ENCODE measurements at regions not wholly inside any gene's neighbourhood (a gene's known extent, or its start where the extent isn't known, plus 50 kb on each side); places are given as distances from the start of the nearest gene placed in this dataset.

DNA sequence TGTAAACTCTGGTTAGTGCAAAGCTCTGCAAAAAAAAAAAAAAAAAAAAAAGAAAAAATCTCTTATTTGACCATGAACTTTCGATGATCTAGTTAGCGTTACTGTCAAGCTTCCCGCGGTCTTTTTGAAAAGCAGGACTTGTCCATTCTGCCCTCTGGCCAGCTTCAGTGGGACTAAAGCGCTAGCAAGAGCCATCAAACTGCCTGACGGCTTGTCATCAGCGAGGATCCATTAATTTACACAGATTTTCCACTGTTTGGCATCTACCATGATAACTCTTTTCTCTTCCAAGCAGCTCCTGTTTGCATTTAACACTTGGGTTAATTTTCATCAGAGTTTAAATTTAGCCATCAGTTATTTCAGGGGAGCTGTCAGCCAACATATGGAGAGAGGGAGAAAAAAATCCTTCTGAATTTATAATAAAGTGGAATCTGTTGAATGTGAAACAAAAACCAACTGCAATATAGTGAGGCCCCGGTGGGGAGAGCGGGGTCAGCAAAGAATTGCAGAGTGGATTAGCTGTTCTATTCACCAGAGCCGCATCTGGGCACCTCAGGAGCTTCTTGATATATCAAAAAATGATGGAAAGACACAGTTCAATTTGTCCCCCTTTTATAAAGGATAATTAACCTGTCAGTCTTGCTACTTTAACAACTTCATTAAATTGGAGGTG lies 298.2 kb downstream of the SPATA17 start (continued):
- TF ChIP-seq, protein P1, sequence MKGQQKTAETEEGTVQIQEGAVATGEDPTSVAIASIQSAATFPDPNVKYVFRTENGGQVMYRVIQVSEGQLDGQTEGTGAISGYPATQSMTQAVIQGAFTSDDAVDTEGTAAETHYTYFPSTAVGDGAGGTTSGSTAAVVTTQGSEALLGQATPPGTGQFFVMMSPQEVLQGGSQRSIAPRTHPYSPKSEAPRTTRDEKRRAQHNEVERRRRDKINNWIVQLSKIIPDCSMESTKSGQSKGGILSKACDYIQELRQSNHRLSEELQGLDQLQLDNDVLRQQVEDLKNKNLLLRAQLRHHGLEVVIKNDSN (IDR thresholded peaks at IDR 0.05; ENCODE audit: borderline replicate concordance, extremely low read length, insufficient read depth, low read depth, low read length) = no peak
- TF ChIP-seq WRNIP1 (IDR thresholded peaks at IDR 0.05; ENCODE audit: borderline replicate concordance, low read depth, low read length) (no peak), DPF2 (IDR thresholded peaks at IDR 0.05) (no peak), PAX5 (IDR thresholded peaks at IDR 0.05; ENCODE audit: borderline replicate concordance, low read depth, low read length) (no peak), LARP7 (IDR thresholded peaks at IDR 0.05) (no peak), TCF12 (IDR thresholded peaks at IDR 0.05; ENCODE audit: low read depth, low read length) (no peak), GATAD2B (conservative IDR thresholded peaks at IDR 0.05; ENCODE audit: low read depth) (no peak), CREB1 (IDR thresholded peaks at IDR 0.05; ENCODE audit: low read depth) (no peak), MTA2 (IDR thresholded peaks at IDR 0.05; ENCODE audit: low read depth) (no peak), CHD1 (IDR thresholded peaks at IDR 0.05; ENCODE audit: low read depth, low read length) (no peak), ZSCAN29 (IDR thresholded peaks at IDR 0.05) (no peak), ZNF274 (IDR thresholded peaks at IDR 0.05; ENCODE audit: insufficient read depth, insufficient read length) (no peak)

DNA sequence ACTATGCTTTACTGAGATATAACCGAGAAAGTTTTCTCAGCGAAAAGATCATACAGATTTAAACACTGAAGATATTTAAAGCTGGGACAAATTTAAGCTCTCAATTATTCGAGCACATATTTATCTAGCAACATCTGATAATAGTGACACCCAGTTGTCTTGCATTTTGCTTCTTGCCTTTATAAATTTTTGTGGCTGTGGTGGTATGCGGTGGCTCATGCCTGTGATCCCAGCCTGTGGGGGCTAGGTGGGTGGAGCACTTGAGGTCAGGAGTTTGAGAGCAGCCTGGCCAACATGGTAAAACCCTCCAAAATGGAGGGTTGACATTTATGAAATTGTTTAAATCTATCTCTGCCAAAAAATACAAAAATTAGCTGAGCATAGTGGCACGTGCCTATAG lies 312.2 kb downstream of the SPATA17 start:
- Histone ChIP-seq H3K4me3 (no peak overlapping the region), H4K20me1 (ENCODE audit: control insufficient read depth, insufficient read depth) (no peaks in the 10 kb centered on the region), H3K27me3 (replicated peaks in 1 of 2; ENCODE audit: control insufficient read depth in 2 of 2, insufficient read depth in 2 of 2, low read length in 1 of 2) (no peaks in the 10 kb centered on the region), H3K79me2 (ENCODE audit: control insufficient read depth, insufficient read depth, low read length) (no peaks in the 10 kb centered on the region), H2AFZ (ENCODE audit: control insufficient read depth, low read depth, low read length) (no peak overlapping the region), H3K36me3 (ENCODE audit: control insufficient read depth in 2 of 2, insufficient read depth in 2 of 2, low read length in 1 of 2) (no peaks in the 10 kb centered on the region), H3K27ac (ENCODE audit: control insufficient read depth, insufficient read depth) (no peak overlapping the region), H3K9ac (ENCODE audit: control insufficient read depth, insufficient read depth, low read length) (no peak overlapping the region), H3K4me2 (ENCODE audit: control insufficient read depth, insufficient read depth) (no peak overlapping the region), H3K4me1 (ENCODE audit: control insufficient read depth, insufficient read depth, low read length) (no peaks in the 10 kb centered on the region), H3K9me3 (replicated peaks; ENCODE audit: control insufficient read depth, insufficient read depth, low read length) (no peaks in the 10 kb centered on the region)
- FAIRE-seq (no peak), DNase-seq (ENCODE audit: low read depth, low spot score) (no peak), ATAC-seq (no peak)
- no peak for TF ChIP-seq IRF4 (IDR thresholded peaks at IDR 0.05; ENCODE audit: low read depth, low read length)
- no peak for TF ChIP-seq MEF2B (IDR thresholded peaks at IDR 0.05; ENCODE audit: partially characterized antibody, poor library complexity, severe bottlenecking)
- TF ChIP-seq, protein P2, sequence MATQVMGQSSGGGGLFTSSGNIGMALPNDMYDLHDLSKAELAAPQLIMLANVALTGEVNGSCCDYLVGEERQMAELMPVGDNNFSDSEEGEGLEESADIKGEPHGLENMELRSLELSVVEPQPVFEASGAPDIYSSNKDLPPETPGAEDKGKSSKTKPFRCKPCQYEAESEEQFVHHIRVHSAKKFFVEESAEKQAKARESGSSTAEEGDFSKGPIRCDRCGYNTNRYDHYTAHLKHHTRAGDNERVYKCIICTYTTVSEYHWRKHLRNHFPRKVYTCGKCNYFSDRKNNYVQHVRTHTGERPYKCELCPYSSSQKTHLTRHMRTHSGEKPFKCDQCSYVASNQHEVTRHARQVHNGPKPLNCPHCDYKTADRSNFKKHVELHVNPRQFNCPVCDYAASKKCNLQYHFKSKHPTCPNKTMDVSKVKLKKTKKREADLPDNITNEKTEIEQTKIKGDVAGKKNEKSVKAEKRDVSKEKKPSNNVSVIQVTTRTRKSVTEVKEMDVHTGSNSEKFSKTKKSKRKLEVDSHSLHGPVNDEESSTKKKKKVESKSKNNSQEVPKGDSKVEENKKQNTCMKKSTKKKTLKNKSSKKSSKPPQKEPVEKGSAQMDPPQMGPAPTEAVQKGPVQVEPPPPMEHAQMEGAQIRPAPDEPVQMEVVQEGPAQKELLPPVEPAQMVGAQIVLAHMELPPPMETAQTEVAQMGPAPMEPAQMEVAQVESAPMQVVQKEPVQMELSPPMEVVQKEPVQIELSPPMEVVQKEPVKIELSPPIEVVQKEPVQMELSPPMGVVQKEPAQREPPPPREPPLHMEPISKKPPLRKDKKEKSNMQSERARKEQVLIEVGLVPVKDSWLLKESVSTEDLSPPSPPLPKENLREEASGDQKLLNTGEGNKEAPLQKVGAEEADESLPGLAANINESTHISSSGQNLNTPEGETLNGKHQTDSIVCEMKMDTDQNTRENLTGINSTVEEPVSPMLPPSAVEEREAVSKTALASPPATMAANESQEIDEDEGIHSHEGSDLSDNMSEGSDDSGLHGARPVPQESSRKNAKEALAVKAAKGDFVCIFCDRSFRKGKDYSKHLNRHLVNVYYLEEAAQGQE (IDR thresholded peaks at IDR 0.05; ENCODE audit: low read depth, low read length) = no peak
- TF ChIP-seq, protein P1 (IDR thresholded peaks at IDR 0.05; ENCODE audit: borderline replicate concordance, extremely low read length, insufficient read depth, low read depth, low read length) = no peak
- no peak for TF ChIP-seq ZNF384 (IDR thresholded peaks at IDR 0.05; ENCODE audit: borderline replicate concordance, low read depth, low read length)
- no peak for TF ChIP-seq BCL11A (IDR thresholded peaks at IDR 0.05; ENCODE audit: low read depth, low read length)
- TF ChIP-seq HDAC6 (IDR thresholded peaks at IDR 0.05; ENCODE audit: unreplicated experiment) = no peak
- no peak for TF ChIP-seq BRCA1 (IDR thresholded peaks at IDR 0.05; ENCODE audit: low read depth, low read length)
- no peak for TF ChIP-seq ESRRA (IDR thresholded peaks at IDR 0.05; ENCODE audit: low read length)
- no peak for TF ChIP-seq SMAD5 (IDR thresholded peaks at IDR 0.05; ENCODE audit: low read depth)
- TF ChIP-seq MTA3 (IDR thresholded peaks at IDR 0.05; ENCODE audit: borderline replicate concordance, low read length) = no peak
- RAD21 ChIA-PET (ENCODE audit: unreplicated experiment) = no interaction called here
- WGBS (ENCODE audit: insufficient coverage, insufficient replicate concordance, low lambda C conversion rate, missing lambda C conversion rate) = 46% methylated on average over 5 of the region's 5 CpGs
- no TSS peak for BruUV-seq (replicated peaks)
- SMC1A ChIA-PET (ENCODE audit: uncharacterized antibody, unreplicated experiment) = no interaction called here
- intact Hi-C loops (cut with micrococcal nuclease; ENCODE audit: unreplicated experiment) = no loop called here
- in situ Hi-C loops (cut with MboI) = no loop called here
- CTCF ChIA-PET = no interaction called here
- POLR2A ChIA-PET = no interaction called here
